NCI-H146 treated with DMSO at 0.1 percent for 48 hours (cell line): ENCODE measurements at regions not wholly inside any gene's neighbourhood (a gene's known extent, or its start where the extent isn't known, plus 50 kb on each side); places are given as distances from the start of the nearest gene placed in this dataset.
A peak's percentile ranks its signal among the peaks of the same experiment; 100 is the strongest.
"Not testable (repeated sequence)": the region's sequence is repeated elsewhere in the genome, so short reads cannot be mapped to it uniquely, and the experiment has no call there.

Experiments
- DNase-seq: peaks from one replicate; lab custom pipeline; 2025; ENCODE audit not compliant: unreplicated experiment; lab: John Stamatoyannopoulos, UW

DNA sequence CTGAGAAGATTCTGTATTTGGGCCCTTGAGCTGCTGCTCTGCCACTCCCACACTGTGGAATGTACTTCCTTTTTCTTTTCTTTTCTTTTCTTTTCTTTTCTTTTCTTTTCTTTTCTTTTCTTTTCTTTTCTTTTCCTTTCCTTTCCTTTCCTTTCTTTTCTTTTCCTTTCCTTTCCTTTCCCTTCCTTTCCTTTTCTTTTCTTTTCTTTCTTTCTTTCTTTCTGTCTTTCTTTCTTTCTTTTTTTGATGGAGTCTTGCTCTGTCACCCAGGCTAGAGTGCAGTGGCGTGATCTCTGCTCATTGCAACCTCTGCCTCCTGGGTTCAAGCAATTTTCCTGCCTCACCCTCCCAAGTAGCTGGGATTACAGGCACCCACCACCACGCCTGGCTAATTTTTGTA lies 89.8 kb downstream of the DNAAF6 start:
- DNase-seq, result not testable (repeated sequence)

DNA sequence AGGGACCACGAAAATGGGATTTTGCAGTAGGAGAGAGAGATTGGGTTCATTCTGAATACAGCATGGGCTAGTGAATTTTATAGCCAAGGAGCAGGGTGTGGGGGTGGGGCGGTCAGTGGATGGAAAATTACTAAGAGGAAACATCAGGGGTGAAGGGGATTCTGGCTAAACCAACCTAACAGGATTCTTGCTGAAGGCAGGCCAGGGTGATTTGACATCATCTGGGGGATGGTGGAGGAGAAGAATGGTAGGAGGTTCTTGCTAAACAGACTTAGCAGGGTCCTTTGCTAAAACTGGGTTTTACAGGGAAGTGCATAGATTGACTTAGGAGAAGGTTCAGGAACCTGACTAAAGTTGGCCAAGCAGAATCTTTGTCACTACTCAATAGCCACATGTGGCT lies 91.9 kb downstream of the DNAAF6 start:
- no peak for DNase-seq

DNA sequence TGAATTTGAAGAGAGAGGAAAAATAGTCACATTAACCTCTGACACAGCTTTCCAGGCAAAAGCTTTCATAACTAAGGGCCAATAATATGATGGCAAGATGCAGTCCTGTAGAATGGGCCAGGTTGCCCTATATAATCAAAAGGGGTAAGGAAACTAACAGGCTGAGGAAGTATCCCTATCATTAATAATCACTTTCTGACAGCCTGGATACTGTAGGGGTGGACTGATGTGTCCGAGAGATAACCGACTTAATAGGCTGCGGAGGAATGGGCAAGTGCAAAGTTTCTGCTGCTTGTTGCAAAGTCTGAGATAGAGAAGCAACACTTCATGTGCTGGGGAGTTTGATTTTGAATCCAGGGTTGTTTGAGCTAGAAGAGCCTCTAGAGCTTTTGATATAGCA lies 94.8 kb downstream of the DNAAF6 start:
- DNase-seq, result no peak

DNA sequence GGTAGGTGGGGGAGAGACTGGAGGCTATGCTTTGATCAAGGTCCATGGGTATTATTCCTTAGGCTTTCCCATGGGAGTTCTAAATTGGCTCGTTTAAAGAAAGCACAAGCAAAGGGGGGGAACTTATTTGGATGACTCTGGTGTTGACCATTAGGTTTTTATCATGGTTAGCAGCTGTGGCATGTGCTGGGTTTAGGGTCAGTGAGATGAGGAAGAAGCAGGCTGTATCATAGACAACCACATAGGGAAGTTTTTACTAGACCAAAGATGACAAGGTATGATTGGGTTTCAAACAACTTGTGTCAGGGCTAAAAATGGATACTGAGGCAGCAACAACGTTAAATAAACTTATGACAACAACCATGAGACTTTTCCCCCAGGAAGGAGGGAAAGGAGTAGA lies 97.7 kb downstream of the DNAAF6 start:
- DNase-seq, result no peak

DNA sequence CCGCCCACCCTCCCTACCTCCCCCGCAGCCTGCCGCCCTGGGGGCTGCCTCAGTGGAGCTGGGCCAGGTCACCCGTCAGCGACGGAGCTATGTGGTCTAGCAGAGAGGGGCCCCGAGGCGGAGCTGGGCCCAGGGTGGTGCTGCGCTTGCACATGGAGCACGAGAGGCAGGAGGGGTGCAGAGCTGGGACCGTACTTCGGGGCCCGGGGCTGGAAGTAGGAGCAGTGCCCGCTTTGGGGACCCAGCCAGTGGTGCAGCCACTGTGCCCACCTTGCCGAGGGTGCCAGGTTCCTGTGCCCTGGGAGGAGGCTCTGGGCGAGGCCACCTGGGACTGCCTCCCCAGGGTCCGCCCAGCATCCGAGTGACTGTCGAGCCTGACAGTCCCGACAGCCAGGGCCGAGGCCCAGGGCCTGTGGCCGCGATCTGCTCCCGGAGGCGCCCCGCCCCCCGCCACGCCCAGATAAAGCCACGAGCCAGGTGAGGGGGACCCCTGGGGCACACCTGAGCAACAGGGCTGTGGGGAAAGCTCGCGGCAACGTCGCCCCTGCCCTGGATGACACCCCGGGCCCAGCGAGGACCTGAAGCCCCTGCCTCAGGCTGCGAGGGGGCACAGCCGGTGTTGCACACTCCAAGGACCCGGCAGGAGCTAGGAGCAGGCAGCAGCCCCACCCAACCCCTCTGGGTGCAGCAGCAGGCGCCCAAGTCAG lies 117.5 kb downstream of the DNAAF6 start:
- DNase-seq, result no peak

DNA sequence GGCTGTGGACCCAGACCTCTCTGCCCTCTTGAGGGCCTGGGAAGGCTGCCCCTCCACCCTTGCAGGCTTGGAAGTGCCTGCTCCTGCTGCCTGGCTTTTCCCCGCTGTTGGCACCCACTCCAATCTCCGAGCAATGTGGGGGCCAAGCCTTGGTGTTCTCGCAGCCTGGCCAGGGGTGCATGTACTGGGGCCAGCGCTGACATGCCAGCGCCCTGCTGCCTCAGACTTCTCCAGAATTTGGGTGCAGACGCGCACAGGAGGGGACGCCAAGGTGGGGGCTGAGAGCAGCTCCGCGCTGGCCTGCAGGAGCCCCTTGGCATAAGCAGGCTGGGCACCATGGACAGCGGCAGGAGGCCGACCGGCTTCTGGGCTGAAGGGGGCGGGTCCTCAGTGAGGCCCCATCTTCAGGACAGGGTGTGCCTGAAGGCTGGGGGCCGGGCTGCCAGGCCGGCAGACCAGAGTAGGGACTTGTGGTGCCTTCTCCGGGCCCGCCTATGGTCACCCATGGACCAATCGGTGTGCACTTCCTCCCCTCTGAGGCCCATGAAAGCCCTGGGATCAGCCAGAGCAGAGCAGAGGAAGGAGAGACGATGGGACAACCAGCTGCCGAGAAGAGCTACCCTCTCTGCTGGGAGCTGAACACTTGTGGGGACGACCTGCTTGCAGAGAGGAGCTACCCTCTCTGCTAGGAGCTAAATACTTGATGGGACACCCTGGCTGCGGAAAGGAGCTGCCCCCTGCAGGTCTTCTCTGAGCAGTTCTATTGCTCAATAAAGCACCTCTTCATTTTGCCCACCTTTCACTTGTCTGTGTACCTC lies 118.3 kb downstream of the DNAAF6 start:
- DNase-seq, result peak; percentile 9

DNA sequence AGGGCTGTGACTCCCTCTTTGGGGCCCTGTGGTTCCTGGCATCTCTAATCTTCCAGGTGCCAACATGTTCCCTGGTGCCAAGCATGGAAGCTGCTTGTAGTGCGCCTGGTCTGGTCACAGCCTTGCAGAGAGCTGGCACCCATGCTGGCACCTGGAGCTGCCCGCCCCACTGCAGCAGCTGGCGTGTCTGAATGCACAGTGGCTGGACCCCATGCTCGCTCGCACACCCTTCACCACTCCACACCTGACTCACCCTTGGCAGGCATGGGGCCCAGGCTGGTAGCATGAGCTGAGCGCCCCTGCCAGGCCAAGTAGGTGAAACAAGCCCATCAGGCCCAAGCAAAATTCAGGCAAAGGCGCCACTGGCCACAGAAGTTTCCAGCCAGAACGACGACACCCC lies 119.1 kb downstream of the DNAAF6 start:
- DNase-seq, result no peak

DNA sequence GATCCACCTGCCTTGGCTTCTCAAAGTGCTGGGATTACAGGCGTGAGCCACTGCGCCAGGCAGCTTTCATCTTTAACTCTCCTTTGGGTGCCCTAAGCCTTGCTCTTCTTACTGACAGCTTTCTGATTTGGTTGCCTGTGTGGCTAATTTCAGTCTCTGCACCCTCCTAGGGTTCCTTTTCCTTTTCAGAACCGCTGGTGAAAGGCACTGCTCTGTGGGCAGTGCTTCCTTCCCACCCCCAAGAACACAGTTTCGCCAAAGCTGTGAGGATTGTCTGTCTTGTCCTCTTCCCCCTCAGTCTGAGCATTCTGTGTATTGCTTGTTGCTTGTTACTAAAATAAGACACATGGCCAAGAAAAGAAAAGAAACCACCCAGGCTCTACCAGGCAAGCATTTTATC lies 101.4 kb upstream of the FRMPD3 start:
- no peak for DNase-seq

DNA sequence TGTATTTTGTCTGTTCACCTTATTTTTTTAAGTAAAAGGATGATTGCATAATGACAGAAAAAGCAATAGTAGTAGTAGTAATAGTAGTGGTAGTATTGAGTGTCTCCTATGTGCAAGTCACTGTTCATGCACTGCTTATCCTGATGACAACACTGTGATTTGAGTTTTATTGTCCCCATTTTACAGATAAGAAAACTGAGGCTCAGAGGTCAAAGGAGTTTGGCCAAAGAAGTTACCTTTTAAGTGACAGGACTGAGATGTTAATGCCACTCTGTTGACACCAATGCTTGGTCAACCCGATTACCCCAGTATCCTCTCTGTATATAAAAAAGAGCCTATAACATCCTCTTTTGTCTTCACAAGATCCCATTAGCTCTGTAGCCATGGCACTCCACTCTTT lies 100.5 kb upstream of the FRMPD3 start:
- no peak for DNase-seq

DNA sequence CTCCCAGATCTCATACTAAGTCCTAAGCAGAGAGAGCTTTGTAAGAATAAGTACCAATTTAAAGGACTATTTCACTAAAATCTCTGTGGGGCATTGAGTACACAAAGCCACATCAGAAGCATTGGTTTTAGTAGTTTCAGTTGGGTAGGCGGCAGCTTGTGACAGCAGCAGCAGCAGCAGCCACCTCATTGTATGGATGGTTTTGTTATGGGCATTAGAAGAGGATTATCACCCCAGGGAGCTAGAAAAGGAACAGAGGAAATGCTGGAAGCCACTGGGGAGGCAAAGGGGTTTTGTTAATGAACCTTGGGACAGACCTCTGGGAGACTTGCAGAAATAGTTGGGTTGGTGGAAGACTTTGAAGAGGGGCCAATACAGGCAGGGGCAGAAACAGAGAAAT lies 93.9 kb upstream of the FRMPD3 start:
- no peak for DNase-seq

DNA sequence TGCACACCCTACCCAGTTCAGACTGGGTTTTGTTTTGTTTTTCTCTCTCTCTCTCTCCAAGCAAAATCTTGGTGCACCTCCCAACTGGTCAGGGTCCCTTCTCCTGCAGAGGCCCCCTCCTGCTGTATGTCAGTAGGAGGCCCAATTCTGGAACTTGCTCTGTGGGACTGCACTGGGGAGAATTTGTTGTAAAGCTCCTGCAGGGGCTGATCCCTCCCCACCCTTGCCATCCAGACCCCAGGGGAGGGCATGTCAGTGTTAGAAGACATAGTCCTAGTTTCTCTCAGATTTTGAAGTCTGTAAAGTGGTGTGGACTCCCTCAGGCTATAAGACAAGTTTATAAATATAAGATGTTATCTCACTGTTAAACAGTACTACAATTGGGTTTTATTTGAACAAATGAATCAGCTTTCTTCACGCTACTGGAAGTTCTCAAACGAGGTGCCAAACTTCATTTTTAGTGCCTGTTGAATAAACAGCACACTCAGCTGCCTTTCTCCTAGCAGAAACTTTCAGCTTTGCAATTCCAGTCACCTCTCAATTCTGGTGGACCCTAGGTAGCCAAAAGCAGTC lies 88.6 kb upstream of the FRMPD3 start:
- DNase-seq, result no peak

DNA sequence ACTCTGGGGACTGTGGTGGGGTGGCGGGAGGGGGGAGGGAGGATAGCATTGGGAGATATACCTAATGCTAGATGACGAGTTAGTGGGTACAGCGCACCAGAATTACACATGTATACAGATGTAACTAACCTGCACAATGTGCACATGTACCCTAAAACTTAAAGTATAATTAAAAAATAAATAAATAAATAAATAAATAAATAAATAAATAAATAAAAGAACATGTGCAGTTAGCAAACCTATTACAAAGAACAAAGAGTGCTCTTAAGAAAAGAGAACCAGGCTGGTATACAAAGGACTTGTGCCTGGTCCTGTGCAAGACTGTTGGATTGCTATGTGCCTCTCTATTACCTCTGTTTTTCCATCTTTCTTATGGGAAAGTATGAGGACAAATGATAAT lies 79.3 kb upstream of the FRMPD3 start:
- not testable (repeated sequence) for DNase-seq

DNA sequence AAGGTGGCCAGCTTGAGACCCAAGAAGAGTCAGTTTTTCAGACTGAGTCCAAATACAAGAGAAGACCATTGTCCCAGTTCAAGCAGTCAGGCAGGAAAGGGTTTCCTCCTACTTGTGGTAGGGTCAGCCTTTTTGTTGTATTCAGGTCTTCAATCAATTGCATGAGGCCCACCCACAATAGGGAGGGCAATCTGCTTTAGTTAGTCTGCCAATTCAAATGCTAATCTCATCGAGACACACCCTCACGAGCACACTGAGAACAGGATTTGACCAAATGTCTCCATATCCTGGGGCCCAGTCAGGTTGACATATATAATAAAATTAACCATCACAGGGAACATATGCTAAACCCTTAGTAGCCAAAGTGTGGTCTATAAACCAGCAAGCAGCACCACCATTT lies 75.3 kb upstream of the FRMPD3 start:
- DNase-seq, result no peak

DNA sequence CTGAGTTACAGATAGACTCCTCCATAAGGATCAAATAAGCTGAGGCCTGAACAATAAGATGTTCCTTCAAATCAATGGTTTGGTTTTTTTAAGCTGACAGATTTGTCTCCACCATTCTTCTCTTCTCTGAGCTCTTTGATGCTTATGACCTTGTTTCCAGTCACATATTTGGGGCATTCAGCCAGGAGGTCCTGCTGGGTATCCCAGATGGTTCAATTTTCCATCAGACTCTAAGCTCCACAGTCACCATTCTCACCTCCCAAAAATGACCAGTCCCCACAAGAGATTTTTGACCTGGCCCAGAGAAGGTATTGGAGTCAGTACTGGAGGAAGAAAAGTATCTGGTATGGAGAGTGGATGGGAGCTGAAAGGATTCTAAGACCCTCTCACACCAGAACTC lies 74.6 kb upstream of the FRMPD3 start:
- no peak for DNase-seq

DNA sequence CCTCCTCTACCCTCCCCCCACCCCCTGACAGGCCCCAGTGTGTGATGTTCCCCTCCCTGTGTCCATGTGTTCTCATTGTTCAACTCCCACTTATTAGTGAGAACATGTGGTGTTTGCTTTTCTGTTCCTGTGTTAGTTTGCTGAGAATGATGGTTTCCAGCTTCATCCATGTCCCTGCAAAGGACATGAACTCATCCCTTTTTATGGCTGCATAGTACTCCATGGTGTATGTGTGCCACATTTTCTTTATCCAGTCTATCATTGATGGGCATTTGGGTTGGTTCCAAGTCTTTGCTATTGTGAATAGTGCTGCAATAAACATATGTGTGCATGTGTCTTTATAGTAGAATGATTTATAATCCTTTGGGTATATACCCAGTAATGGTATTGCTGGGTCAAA lies 73.3 kb upstream of the FRMPD3 start:
- DNase-seq, result not testable (repeated sequence)

DNA sequence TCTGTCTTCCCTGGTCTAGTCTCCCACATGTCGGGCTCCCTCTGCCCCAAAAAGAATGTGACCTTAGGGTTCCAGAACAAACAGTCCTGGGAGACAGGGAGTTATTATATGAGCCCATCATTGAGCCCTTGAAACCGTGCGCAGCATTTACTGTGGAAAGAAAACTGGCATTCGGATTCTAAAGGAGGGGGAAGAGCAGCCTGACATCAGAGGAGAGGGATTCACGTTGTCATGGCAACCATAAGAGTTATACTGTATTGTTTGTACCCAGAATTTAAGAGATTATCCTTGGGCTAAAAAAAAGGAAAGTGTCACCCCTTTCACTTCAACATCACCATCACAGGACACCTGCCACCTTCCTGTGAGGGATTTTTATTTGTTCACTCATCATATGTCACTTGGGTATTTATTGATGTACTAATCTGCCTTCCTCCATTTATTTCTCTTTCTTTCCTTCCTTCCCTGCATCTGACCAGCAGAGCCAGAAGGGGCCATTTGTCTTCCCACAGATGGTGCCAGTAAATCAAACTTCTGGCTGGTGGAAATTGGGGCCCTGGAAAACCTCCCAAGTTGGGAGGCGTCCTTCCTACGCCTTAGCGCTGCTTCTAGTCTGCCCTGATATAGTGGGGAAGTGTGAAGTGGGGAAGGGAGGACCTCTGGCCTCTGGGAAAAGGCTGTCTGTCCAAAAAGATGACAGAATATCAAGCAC lies 64.9 kb upstream of the FRMPD3 start:
- no peak for DNase-seq

DNA sequence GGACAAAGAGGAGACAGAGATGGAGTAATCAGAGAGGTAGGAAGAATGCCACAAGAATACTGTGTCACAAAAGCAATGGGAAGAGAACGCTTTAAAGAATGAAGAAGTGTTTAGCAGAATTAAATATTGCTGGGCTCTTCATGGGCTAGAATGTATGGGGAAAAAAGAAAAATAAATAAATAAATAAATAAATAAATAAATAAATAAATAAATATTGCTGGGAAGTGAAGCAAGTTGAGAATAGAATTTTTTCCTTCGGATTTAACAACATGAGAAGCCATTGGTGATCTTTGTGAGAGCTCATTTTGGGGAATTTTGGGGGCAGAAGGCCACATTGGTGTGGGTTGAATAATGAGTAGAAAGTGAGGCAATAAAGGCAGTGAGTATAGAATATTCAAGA lies 59.7 kb upstream of the FRMPD3 start:
- no peak for DNase-seq

DNA sequence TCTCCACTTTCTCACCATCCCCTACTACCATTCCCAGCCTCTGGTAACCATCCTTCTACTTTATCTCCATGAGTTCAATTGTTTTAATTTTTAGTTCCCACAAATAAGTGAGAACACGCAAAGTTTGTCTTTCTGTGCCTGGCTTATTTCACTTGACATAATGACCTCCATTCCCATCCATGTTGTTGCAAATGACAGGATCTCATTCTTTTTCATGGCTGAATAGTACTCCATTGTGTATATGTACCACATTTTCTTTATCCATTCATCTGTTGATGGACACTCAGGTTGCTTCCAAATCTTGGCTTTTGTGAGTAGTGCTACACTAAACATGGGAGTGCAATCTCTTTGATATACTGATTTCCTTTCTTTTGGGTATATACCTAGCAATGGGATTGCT lies 55.8 kb upstream of the FRMPD3 start:
- DNase-seq, result not testable (repeated sequence)

DNA sequence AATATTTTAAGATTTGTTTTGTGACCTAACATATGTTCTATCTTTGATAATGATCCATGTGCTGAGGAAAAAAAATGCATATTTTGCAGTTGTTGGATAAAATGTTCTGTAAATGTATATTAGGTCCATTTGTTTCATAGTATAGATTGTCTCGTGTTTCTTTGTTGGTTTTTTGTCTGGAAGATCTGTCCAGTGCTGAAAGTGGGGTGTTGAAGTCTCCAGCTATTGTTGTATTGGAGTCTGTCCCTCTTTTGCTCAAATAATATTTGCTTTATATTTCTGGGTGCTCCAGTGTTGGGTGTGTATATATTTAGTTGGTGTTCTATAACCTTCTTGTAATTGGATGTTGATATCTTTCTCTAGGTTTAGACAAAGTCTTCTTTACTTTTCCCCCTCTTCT lies 53.2 kb upstream of the FRMPD3 start:
- no peak for DNase-seq

DNA sequence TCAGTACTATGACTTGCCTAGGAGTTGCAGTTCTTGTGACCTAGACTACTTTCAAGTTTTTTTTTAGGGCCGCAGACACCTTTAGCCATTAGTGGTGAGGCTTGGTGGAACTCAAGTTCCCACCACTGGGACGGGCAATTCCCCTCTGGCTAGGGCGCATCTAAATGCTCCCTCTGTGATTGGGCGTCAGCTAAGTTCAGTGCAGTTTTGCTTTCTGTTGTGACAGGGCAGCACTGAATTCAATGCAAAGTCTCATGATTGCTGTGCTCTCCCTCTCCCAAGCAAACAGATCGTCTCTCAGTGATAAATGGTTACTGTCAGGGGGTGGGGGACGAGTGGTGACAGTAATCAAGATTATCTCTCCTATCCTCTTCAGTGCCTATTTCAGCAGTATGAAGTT lies 52.7 kb upstream of the FRMPD3 start:
- DNase-seq, result no peak

DNA sequence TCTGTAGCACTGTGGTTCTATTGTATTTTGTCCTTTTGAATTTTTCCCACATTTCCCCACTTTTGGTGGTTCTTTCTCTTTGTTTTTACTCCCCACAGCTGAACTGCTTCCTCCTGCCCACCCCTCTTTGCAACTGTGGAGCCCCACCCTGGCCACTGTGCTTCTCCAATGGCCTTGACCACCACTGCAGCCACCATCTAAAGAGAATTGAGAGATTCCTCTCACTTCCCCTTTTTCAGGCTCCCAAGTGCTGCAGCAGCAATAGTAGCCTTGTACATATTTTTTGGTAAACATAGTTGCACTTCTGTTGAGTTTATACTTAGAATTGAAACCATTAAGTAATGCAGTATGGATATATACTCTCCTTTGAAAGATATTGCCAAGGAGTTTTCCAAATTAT lies 51.3 kb upstream of the FRMPD3 start:
- DNase-seq, result no peak
